GM19351 (cell line): ENCODE measurements at regions not wholly inside any gene's neighbourhood (a gene's known extent, or its start where the extent isn't known, plus 50 kb on each side); places are given as distances from the start of the nearest gene placed in this dataset.
"Not testable (repeated sequence)": the region's sequence is repeated elsewhere in the genome, so short reads cannot be mapped to it uniquely, and the experiment has no call there.

Experiments
- ATAC-seq: cut with Tn5 transposase; IDR thresholded peaks from one replicate; pipeline ENCODE4 v1.9.1; 2021; ENCODE audit warnings: mild to moderate bottlenecking, moderate library complexity; ENCODE audit not compliant: unreplicated experiment

GRCh38 chr2:223283329-223283728 lies 231.3 kb downstream of the KCNE4 start:
- ATAC-seq = no peak

- ATAC-seq = no peak
Measured at GRCh38 chr2:223283771-223284170, 231.8 kb downstream of the KCNE4 start.

- ATAC-seq = no peak
Measured at GRCh38 chr2:223285370-223286265, 233.6 kb downstream of the KCNE4 start.

DNA sequence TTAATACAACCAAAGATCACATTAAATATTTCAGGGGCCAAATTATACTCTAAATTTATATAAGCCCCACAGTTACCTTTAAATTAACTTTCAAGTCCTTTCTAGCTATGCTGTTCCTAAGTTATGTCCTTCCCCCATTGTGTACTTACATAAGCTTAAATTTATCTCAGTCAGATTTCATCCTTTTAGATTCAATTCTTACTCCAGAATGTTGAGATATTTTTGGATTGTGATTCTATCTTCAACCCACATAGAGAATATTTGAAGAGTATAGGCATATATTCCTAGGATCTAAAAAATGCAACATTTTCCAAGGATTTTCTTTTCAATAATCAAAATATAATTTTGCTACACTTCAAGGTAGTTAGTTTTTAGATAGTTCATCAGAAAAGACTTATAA lies 242.8 kb downstream of the KCNE4 start:
- ATAC-seq = no peak

GRCh38 chr2:223297788-223298187 lies 245.8 kb downstream of the KCNE4 start:
- ATAC-seq = no peak

- ATAC-seq = not testable (repeated sequence)
Measured at GRCh38 chr2:223298329-223298728, 246.3 kb downstream of the KCNE4 start.

DNA sequence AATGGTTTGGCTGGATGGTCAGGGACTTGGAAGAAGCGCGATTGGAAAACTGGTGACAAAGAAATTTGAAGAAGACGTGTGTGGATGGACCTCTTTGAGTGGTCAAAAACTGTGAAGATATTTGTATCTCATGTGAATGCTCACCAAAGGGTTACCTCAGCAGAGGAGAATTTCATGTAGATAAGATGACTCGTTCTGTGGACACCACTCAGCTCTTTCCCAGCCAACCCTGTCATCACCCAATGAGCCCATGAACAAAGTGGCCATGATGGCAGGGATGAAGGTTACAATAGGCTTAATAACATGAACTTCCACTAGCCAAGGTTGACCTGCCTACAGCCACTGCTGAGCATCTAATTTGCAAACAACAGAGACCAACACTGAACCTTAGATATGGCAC lies 248.3 kb downstream of the KCNE4 start:
- no peak for ATAC-seq

DNA sequence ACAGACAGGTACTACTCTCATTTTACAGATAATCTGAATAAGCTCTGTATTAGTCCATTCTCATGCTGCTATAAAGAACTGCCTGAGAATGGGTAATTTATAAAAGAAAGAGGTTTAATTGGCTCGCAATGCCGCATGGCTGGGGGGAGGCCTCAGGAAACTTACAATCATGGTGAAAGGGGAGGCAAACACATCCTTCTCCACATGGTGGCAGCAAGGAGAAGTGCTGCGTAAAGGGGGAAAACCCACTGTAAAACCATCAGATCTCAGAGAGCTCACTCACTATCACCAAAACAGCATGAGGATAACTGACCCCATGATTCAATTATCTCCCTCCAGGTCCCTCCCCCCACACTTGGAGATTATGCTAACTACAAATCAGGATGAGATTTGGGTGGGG lies 254.4 kb downstream of the KCNE4 start:
- ATAC-seq = peak; percentile 92

- ATAC-seq = no peak
Measured at GRCh38 chr2:223311889-223312680, 260.1 kb downstream of the KCNE4 start.

GRCh38 chr2:223313101-223313500 lies 261.1 kb downstream of the KCNE4 start:
- no peak for ATAC-seq

- no peak for ATAC-seq
Measured at GRCh38 chr2:223314811-223315210, 262.8 kb downstream of the KCNE4 start.

DNA sequence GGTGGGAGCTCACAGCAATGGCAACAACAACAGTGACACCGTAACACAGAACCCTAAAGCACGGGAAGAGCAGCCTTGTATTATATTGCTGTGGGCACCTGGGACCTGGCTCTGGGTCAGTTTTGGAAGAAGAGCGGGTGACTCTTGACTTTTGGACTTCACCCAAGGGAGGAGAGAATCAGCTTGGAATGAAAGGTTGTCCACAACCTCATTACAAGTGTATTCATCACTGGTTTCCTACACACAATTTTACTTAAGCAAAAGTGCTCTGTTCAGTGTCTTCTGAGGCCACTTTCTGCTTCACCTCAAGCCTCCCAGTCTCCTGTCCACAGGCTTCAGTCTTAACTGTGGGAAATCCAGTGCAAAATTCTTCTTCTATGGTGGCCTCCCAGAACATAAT lies 263.8 kb downstream of the KCNE4 start:
- no peak for ATAC-seq

GRCh38 chr2:223316342-223316741 lies 264.4 kb downstream of the KCNE4 start:
- ATAC-seq = no peak

- no peak for ATAC-seq
Measured at GRCh38 chr2:223319601-223320000, 267.6 kb downstream of the KCNE4 start.

DNA sequence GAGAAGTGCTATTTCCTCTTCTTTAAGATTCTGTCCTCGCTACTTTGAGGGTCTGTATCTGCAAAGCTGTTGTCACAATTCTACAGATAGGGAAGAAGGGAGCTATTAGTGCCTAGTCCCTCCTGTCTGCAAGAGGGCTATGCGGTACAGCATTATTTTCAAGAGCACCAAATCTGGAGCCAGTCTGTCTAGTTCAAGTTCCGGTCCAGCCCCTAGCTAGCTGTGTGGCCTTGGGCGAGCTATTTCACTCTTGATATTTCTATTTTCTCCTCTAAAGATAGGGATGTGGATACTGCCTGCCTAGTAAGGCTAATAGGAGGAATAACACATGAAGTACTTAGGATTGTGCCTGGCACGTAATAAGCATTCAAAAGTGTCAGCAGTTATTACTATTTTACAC lies 272.4 kb downstream of the KCNE4 start:
- no peak for ATAC-seq

GRCh38 chr2:223328578-223328977 lies 273.6 kb downstream of the SCG2 start:
- ATAC-seq = no peak

DNA sequence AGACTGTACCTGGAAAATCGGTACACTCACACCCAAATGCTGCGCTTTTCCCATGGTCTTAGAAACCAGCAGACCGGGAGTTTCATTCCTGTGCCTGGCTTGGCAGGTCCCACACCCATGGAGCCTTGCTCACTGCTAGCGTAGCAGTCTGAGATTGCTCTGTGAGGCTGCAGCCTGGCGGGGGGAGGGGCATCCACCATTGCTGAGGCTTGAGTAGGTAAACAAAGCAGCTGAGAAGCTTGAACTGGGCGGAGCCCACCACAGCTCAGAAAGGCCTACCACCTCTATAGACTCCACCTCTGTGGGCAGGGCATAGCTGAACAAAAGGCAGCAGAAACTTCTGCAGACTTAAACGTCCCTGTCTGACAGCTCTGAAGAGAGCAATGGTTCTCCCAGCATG lies 271.4 kb downstream of the SCG2 start:
- ATAC-seq = not testable (repeated sequence)

- ATAC-seq = no peak
Measured at GRCh38 chr2:223338016-223338415, 264.1 kb downstream of the SCG2 start.

GRCh38 chr2:223357076-223357475 lies 245.1 kb downstream of the SCG2 start:
- ATAC-seq = no peak

DNA sequence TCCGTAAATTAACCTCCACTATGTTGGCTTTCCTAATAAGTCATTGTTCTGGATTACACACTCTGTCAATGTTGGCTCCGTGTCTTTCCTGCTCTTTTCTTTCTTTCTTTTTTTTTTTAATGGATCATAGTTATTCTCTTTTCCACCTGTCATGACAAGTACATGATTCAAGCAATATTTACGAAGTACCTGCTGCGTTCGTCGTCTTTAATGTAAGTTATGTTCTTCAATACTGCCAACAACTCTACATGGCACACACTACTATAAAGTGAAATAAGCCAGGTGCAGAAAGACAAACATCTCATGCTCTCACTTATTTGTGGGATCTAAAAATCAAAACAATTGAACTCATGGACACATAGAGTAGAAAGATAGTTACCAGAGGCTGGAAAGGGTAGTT lies 239.1 kb downstream of the SCG2 start:
- no peak for ATAC-seq

DNA sequence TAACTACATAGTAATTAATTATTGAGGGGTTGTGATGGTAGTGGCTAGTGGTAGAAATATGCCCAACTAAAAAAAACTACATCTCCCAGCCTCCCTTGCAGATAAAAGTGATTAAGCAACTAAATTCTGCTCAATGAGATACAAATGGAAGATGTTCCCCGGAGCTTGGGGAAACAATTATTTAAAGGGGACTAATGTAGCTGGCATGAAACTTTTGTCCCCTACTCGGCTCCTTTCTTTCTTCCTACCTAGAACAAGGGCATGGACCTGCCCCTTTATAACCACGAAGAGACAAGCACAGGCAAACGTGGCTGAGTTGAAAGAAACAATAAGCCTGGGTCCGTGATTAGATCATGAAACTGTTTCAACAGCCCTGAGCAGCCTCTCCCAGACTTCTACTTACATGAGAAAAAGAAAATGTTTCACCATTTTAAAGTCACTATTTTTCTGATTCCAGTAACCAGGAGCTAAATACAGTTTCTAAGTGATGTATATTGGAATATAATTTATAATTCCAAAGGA lies 236.9 kb downstream of the SCG2 start:
- ATAC-seq = no peak

DNA sequence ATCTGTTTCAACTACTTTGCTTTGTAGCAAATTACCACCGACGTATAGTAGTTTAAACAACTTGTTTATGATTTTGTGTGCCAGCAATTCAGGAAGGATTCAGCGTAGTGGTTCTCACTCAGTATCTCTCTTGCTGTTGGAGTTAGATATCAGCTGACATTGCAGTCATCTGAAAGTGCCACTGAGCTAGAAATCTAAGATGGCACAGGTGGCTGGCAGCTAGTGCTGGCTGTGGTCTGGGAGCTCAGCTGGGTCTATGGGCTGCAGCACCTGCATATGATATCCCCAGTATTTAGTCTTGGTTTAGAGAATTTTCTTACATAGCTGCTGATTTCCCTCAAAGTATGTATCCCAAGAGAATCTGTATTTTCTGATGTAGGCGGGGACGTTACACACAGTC lies 235.6 kb downstream of the SCG2 start:
- no peak for ATAC-seq
